H1 (cell line): ENCODE measurements at regions not wholly inside any gene's neighbourhood (a gene's known extent, or its start where the extent isn't known, plus 50 kb on each side); places are given as distances from the start of the nearest gene placed in this dataset.

Experiments used
- BACH1 ChIP-seq: IDR thresholded peaks from 2 replicates; pipeline ENCODE4 v1.6.1; 2012; ENCODE audit warnings: low read length, improper control_type of control experiment
- EZH2 ChIP-seq: fragments of 200-600 bp; sonication (generic); IDR thresholded peaks from 2 replicates; pipeline ENCODE4 v1.7.1; 2012; ENCODE audit warnings: low read depth, mild to moderate bottlenecking, moderate library complexity, low read length, inconsistent platforms; ENCODE audit not compliant: severe bottlenecking
- FOSL1 ChIP-seq: IDR thresholded peaks from 2 replicates; pipeline ENCODE4 v1.6.1; 2011; ENCODE audit warnings: mild to moderate bottlenecking, low read depth, low read length, moderate library complexity; ENCODE audit not compliant: insufficient read depth
- RNF2 ChIP-seq: fragments of 200-900, 300-1000 bp; sonication (generic); IDR thresholded peaks from 2 replicates; pipeline ENCODE4 v1.7.1; 2016; ENCODE audit warnings: borderline replicate concordance, low read depth, mild to moderate bottlenecking, antibody characterized with exemption, low read length; ENCODE audit not compliant: poor library complexity, severe bottlenecking; ENCODE audit errors: missing control alignments

DNA sequence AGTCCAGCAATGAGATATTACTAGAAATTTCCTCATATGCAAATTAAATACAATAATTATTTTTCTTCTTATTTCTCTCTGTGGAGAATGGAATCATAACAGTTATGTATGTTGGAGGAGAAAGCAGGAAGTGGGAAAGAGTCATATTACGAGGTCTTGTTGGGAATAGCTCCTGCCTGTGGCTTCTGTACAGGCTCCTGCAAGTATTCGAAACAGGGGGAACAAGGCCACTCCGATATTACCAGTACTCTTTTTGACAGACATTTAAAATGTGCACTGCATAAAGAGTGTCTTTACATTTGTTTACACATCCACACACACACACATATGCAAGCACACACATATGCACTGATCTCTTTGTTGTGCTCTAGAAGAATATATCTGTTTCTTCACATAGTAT lies 812.0 kb upstream of the ZNF608 start:
- TF ChIP-seq BACH1 (no peak), EZH2 (no peak), FOSL1 (no peak), RNF2 (no peak)
